GM20000 (cell line): ENCODE measurements at regions not wholly inside any gene's neighbourhood (a gene's known extent, or its start where the extent isn't known, plus 50 kb on each side); places are given as distances from the start of the nearest gene placed in this dataset.

Experiments
- DNase-seq: peaks from one replicate; pipeline ENCODE4 v3.0.0; 2012; ENCODE audit warnings: low spot score
- TF ChIP-seq, protein P1 (sequence below): IDR thresholded peaks from 2 replicates; pipeline ENCODE4 v1.5.1; 2012; ENCODE audit warnings: mild to moderate bottlenecking, control low read depth; ENCODE audit errors: extremely low read depth, missing control alignments

DNA sequence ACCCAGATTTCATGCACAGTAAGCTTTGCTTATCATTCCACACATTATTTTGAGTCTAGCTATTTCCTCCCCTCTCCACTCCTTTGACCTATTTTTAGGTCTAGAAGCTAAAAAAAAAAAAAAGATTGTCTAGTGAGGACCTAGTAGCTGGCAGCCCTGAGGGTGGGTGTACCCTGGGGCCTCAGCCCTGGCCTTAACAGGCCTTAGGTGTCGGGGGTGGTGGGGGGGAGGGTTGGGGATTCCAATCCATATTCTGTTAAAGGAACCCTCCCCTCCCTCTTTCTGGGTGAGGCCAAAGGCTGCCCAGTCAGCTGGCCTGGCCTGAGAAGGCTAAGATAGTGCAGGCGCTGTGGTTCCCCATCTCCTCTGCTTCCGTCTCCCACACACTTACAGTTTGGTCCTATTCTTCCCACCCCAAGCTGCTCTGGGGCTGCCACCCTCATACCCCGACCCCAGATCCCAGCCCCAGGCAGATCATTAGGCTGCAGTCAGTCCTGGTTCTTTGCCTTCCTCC lies 65.5 kb upstream of the HK2 start:
- TF ChIP-seq, protein P1, sequence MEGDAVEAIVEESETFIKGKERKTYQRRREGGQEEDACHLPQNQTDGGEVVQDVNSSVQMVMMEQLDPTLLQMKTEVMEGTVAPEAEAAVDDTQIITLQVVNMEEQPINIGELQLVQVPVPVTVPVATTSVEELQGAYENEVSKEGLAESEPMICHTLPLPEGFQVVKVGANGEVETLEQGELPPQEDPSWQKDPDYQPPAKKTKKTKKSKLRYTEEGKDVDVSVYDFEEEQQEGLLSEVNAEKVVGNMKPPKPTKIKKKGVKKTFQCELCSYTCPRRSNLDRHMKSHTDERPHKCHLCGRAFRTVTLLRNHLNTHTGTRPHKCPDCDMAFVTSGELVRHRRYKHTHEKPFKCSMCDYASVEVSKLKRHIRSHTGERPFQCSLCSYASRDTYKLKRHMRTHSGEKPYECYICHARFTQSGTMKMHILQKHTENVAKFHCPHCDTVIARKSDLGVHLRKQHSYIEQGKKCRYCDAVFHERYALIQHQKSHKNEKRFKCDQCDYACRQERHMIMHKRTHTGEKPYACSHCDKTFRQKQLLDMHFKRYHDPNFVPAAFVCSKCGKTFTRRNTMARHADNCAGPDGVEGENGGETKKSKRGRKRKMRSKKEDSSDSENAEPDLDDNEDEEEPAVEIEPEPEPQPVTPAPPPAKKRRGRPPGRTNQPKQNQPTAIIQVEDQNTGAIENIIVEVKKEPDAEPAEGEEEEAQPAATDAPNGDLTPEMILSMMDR = no peak
- no peak for DNase-seq

DNA sequence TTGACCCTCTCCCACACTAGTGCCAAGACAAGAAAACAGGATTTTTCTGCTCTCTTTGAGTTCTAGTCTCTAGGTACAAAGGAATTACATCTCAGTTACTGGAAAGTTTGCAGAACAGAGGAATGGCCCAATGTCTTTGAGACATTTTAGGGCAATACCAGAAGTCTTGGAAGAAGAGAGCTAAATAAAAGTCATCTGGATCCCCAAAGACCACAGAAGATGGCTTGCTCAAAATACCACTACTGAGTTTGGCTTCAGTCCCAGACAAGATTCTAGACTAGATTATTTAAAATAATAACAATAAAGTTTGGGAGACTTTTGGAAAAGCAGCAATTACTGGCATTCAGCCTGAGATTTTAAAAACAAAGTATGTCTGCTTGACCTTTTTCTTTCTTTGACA lies 61.9 kb upstream of the HK2 start:
- TF ChIP-seq, protein P1 = no peak
- DNase-seq = no peak

DNA sequence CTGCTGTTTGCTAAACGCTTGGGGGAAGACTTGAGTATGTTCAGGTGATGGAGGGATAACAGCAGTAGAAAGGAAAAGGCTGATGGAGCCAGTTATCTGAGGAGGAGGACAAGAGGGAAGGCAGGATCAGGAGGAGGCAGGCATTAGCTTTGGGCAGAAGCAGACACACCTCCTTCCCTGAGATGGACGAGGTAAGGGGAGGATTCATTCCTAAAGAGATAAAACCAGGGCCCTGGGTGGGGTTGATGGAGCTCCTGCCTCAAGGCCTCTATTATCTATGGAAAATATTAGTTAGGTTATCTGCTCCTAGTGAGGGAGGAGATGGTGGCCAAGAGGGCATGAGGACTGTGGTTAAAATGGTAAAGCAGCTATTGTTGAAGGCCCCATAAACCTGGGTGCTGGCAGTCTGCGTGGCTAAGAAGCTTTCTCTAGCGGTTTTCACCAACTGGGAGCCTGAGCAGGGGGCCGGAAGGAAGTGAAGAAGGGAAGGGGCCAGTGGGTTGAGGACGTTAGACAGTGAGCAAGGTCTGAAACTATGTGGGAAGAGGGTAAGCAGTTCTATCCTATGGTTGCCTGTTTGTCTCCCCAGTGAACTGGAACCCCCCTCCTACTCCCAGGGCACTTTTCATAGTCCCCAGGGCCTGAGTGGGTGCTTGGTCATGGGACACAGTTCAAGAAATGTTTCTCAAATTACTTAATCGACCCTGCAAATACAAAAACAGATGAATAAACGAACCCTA lies 56.6 kb upstream of the HK2 start:
- TF ChIP-seq, protein P1 = no peak
- DNase-seq = peak; percentile 58

DNA sequence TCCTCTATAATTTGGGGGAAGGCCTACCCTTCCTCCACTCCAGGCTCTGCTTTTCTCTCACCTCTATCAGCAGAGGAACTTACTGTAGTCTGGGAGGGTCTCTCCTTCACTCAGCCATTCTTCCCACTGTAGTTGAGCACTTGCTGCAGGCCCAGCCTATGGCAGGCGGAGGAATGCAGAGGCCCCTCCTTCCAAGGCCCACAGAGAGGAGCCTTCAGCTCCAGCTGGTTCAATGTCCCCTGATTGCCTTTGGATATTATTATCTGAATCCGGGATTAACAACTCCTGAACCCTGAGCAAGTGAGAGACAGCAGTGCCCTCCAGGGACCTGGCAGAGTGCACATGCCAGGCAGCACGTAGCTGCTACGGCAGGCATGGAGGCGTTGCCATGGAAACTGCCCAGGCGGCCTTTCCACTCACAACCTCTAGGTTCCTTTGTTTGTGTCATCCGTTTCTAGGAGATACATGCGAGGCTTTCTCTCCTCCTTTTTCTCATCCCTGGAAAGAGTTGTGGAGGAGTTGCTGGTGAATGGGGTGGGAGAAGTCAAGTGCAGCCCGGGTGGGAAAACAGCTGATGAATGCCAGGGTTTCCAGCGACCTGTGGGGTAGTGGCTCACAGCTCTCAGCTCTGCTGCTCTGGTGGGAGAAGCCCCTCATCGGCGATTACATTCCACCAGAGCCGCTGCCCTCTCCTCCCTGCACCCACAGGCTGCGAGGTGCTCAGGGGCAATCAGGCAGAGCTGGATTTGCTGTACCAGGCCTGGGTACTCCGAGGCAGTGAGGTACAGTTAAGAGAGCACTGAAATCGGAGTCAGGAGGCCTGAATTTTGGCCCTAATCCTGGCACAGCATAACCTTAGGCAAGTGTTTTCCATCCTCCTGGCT lies 55.3 kb upstream of the HK2 start:
- TF ChIP-seq, protein P1 = no peak
- DNase-seq = no peak

DNA sequence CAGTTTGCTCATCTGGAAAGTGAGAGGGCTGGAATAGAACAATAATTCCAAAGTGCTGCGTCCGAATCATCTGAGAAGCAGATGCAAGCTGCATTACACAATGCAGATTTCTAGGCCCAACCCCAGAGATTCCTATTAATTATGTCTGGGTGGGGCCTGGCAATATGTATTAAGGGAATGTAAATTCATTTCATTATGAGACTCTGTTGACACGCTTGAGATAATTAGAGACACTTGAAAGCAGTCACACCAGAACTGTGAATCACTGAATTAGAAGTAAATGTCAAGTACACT lies 54.7 kb upstream of the HK2 start:
- DNase-seq = no peak
- TF ChIP-seq, protein P1 = no peak

DNA sequence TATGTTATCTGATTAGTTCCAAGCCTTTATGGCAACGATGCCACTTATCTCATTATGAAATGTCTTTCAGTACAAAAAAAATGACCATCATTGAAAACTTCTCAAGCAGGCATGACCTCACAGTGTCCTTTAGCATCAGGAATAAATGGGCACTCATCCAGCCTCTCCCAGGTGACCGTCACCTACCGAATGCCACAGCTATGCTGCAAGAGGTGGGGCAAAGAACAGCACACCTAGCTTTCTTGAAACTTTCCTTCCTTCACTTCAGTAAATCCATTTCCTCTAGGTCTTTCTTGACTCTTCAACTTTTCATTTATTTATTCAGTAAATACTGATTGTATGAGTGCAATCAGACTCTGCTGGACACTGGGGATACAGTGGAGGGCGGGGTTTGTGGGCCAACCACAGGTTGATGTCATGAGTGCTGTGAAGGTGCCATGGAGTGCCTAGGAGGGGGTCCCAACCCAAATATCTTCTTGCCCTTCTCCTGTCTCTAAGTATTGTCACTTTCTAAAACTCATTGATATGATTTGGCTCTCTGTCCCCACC lies 54.3 kb upstream of the HK2 start:
- DNase-seq = no peak
- TF ChIP-seq, protein P1 = no peak
